SK-N-MC (cell line): ENCODE measurements at regions not wholly inside any gene's neighbourhood (a gene's known extent, or its start where the extent isn't known, plus 50 kb on each side); places are given as distances from the start of the nearest gene placed in this dataset.

ENCODE experiments used
- DNase-seq: peaks from one replicate; pipeline ENCODE4 v3.0.0-alpha.2; 2011; ENCODE audit warnings: low read depth, low spot score
- H3K27ac ChIP-seq: fragments of 200-600 bp; sonication (generic); 2 replicates; pipeline ENCODE4 v1.5.1; 2016; ENCODE audit warnings: mixed run types
- H3K36me3 ChIP-seq: fragments of 200-600 bp; sonication (generic); 2 replicates; pipeline ENCODE4 v1.6.1; 2017; ENCODE audit warnings: antibody characterized with exemption, low read length, mixed read lengths; ENCODE audit not compliant: insufficient read depth
- H3K4me3 ChIP-seq: fragments of 200-600 bp; sonication (generic); 2 replicates; pipeline ENCODE4 v1.5.1; 2016
- H3K9ac ChIP-seq: fragments of 200-600 bp; sonication (generic); 2 replicates; pipeline ENCODE4 v1.8.0; 2017; ENCODE audit warnings: mixed run types, mixed read lengths; ENCODE audit not compliant: insufficient read length
- H3K9me3 ChIP-seq: fragments of 200-600 bp; sonication (generic); 2 replicates; pipeline ENCODE4 v1.6.1; 2017; ENCODE audit warnings: low read depth, mild to moderate bottlenecking, antibody characterized with exemption, low read length, moderate library complexity, mixed read lengths
- EZH2 ChIP-seq: fragments of 200-600 bp; sonication (generic); IDR thresholded peaks from one replicate; pipeline ENCODE4 v1.6.1; 2017; ENCODE audit warnings: antibody characterized with exemption
- FOXP2 ChIP-seq: optimal IDR thresholded peaks from 2 replicates; pipeline ENCODE3; 2011; ENCODE audit warnings: mild to moderate bottlenecking, moderate library complexity; ENCODE audit not compliant: insufficient read depth; ENCODE audit errors: extremely low read length, control extremely low read depth
- POLR2AphosphoS5 ChIP-seq: IDR thresholded peaks from 2 replicates; pipeline ENCODE4 v1.6.1; 2012; ENCODE audit warnings: mild to moderate bottlenecking, low read depth, low read length, borderline replicate concordance

- H3K36me3 ChIP-seq = no peaks in the 10 kb centered on the region
- H3K27ac ChIP-seq = no peak overlapping the region
- H3K4me3 ChIP-seq = no peak overlapping the region
- H3K9ac ChIP-seq = no peak overlapping the region
- DNase-seq = no peak
- TF ChIP-seq FOXP2 (no peak), POLR2AphosphoS5 (no peak), EZH2 (no peak)
- H3K9me3 ChIP-seq = no peaks in the 10 kb centered on the region
Measured at GRCh38 chr21:17738176-17738953, 80.8 kb downstream of the C21orf91 start.

- no peak overlapping the region for H3K4me3 ChIP-seq
- no peak for TF ChIP-seq POLR2AphosphoS5
- TF ChIP-seq FOXP2 = no peak
- TF ChIP-seq EZH2 = no peak
- H3K27ac ChIP-seq = no peak overlapping the region
- no peaks in the 10 kb centered on the region for H3K36me3 ChIP-seq
- H3K9me3 ChIP-seq = no peaks in the 10 kb centered on the region
- no peak for DNase-seq
- no peak overlapping the region for H3K9ac ChIP-seq
Measured at GRCh38 chr21:17736072-17736471, 83.1 kb downstream of the C21orf91 start.

- Histone ChIP-seq H3K9ac (no peak overlapping the region), H3K4me3 (no peak overlapping the region), H3K36me3 (no peaks in the 10 kb centered on the region), H3K9me3 (no peaks in the 10 kb centered on the region), H3K27ac (no peak overlapping the region)
- TF ChIP-seq POLR2AphosphoS5 (no peak), FOXP2 (no peak), EZH2 (no peak)
- no peak for DNase-seq
Measured at GRCh38 chr21:17733209-17733608, 85.9 kb downstream of the C21orf91 start.

GRCh38 chr21:17732306-17732705 lies 86.8 kb downstream of the C21orf91 start:
- Histone ChIP-seq H3K4me3 (no peak overlapping the region), H3K36me3 (no peaks in the 10 kb centered on the region), H3K27ac (no peak overlapping the region), H3K9ac (no peak overlapping the region), H3K9me3 (no peaks in the 10 kb centered on the region)
- no peak for DNase-seq
- TF ChIP-seq POLR2AphosphoS5 (no peak), EZH2 (no peak), FOXP2 (no peak)

- no peak for TF ChIP-seq EZH2
- no peak for TF ChIP-seq POLR2AphosphoS5
- no peak for TF ChIP-seq FOXP2
Measured at GRCh38 chr21:17731554-17731953, 87.6 kb downstream of the C21orf91 start.

GRCh38 chr21:17730782-17731181 lies 88.4 kb downstream of the C21orf91 start:
- Histone ChIP-seq H3K4me3 (no peak overlapping the region), H3K36me3 (no peaks in the 10 kb centered on the region), H3K27ac (no peak overlapping the region), H3K9ac (no peak overlapping the region), H3K9me3 (no peaks in the 10 kb centered on the region)
- no peak for TF ChIP-seq FOXP2
- TF ChIP-seq POLR2AphosphoS5 = no peak
- no peak for TF ChIP-seq EZH2
- no peak for DNase-seq

More at GRCh38 chr21:17731554-17731953, 87.6 kb downstream of the C21orf91 start:
- Histone ChIP-seq H3K36me3 (no peaks in the 10 kb centered on the region), H3K9ac (no peak overlapping the region), H3K9me3 (no peaks in the 10 kb centered on the region), H3K27ac (no peak overlapping the region), H3K4me3 (no peak overlapping the region)
- DNase-seq = no peak

GRCh38 chr21:17729455-17729854 lies 89.7 kb downstream of the C21orf91 start:
- H3K27ac ChIP-seq = no peak overlapping the region
- H3K9me3 ChIP-seq = no peaks in the 10 kb centered on the region
- H3K9ac ChIP-seq = no peak overlapping the region
- TF ChIP-seq FOXP2 (no peak), EZH2 (no peak), POLR2AphosphoS5 (no peak)
- no peak overlapping the region for H3K4me3 ChIP-seq
- H3K36me3 ChIP-seq = no peaks in the 10 kb centered on the region
- no peak for DNase-seq

- no peaks in the 10 kb centered on the region for H3K9me3 ChIP-seq
- H3K9ac ChIP-seq = no peak overlapping the region
- no peak overlapping the region for H3K27ac ChIP-seq
- H3K4me3 ChIP-seq = no peak overlapping the region
- H3K36me3 ChIP-seq = no peaks in the 10 kb centered on the region
- no peak for DNase-seq
- TF ChIP-seq FOXP2 (no peak), EZH2 (no peak), POLR2AphosphoS5 (no peak)
Measured at GRCh38 chr21:17727361-17727760, 91.8 kb downstream of the C21orf91 start.

GRCh38 chr21:17726047-17726829 lies 92.9 kb downstream of the C21orf91 start:
- Histone ChIP-seq H3K36me3 (no peaks in the 10 kb centered on the region), H3K9me3 (no peaks in the 10 kb centered on the region), H3K4me3 (no peak overlapping the region), H3K9ac (no peak overlapping the region), H3K27ac (no peak overlapping the region)
- no peak for DNase-seq
- TF ChIP-seq EZH2 = no peak
- no peak for TF ChIP-seq POLR2AphosphoS5
- no peak for TF ChIP-seq FOXP2
